GM23338 (cell line): ENCODE measurements at regions not wholly inside any gene's neighbourhood (a gene's known extent, or its start where the extent isn't known, plus 50 kb on each side); places are given as distances from the start of the nearest gene placed in this dataset.

Experiments used
- ATAC-seq: fragments of 200-7000 bp; cut with Tn5 transposase; 3 replicates; pipeline ENCODE4 v1.9.1; 2020
- DNase-seq: peaks from one replicate; pipeline ENCODE4 v3.0.0-alpha.2; 2015; ENCODE audit warnings: low spot score
- H2AFZ ChIP-seq: fragments of 200-600 bp; sonication (generic); 2 replicates; pipeline ENCODE4 v1.8.0; 2016; ENCODE audit warnings: antibody characterized with exemption, mild to moderate bottlenecking, moderate library complexity
- H3F3A ChIP-seq: fragments of 200-600 bp; sonication (generic); replicated peaks from 2 replicates; pipeline ENCODE4 v1.8.0; 2017; ENCODE audit warnings: antibody characterized with exemption, mixed run types, low read depth
- H3K27ac ChIP-seq: fragments of 200-600 bp; sonication (generic); 2 replicates; pipeline ENCODE4 v1.6.1; 2016; ENCODE audit warnings: low read depth
- H3K27me3 ChIP-seq: fragments of 200-600 bp; sonication (generic); 2 replicates; pipeline ENCODE4 v1.8.0; 2016; ENCODE audit warnings: mild to moderate bottlenecking, mixed run types, moderate library complexity; ENCODE audit not compliant: insufficient read depth
- H3K36me3 ChIP-seq: fragments of 200-600 bp; sonication (generic); 2 replicates; pipeline ENCODE4 v1.8.0; 2016; ENCODE audit warnings: mild to moderate bottlenecking; ENCODE audit not compliant: insufficient read depth
- H3K4me1 ChIP-seq: fragments of 200-600 bp; sonication (generic); 2 replicates; pipeline ENCODE4 v1.8.0; 2016; ENCODE audit warnings: mild to moderate bottlenecking, moderate library complexity; ENCODE audit not compliant: insufficient read depth
- H3K4me2 ChIP-seq: fragments of 200-600 bp; sonication (generic); 2 replicates; pipeline ENCODE4 v1.7.1; 2017; ENCODE audit warnings: mixed run types
- H3K4me3 ChIP-seq: fragments of 200-600 bp; sonication (generic); 2 replicates; pipeline ENCODE4 v1.6.1; 2016; ENCODE audit warnings: mixed run types
- H3K79me2 ChIP-seq: fragments of 200-600 bp; sonication (generic); replicated peaks from 2 replicates; pipeline ENCODE4 v1.8.0; 2017; ENCODE audit warnings: mild to moderate bottlenecking; ENCODE audit not compliant: insufficient read depth
- H3K9me2 ChIP-seq: fragments of 200-600 bp; sonication (generic); 2 replicates; pipeline ENCODE4 v1.8.0; 2017; ENCODE audit not compliant: insufficient read depth
- H4K20me1 ChIP-seq: fragments of 200-600 bp; sonication (generic); replicated peaks from 2 replicates; pipeline ENCODE4 v1.8.0; 2017; ENCODE audit warnings: mild to moderate bottlenecking; ENCODE audit not compliant: insufficient read depth
- H3K27ac Mint-ChIP-seq: 2 replicates; pipeline ENCODE4 v1.8.0; 2020; ENCODE audit warnings: inconsistent platforms, mild to moderate bottlenecking, moderate library complexity, mixed read lengths
- H3K27me3 Mint-ChIP-seq: 3 replicates; pipeline ENCODE4 v1.8.0; 2022; ENCODE audit warnings: low read depth, mild to moderate bottlenecking, moderate library complexity, mixed read lengths, inconsistent platforms; ENCODE audit not compliant: insufficient read depth, poor library complexity
- H3K36me3 Mint-ChIP-seq: 3 replicates; pipeline ENCODE4 v1.8.0; 2021; ENCODE audit warnings: low read depth, mild to moderate bottlenecking, inconsistent platforms, moderate library complexity, mixed read lengths
- H3K4me1 Mint-ChIP-seq: 3 replicates; pipeline ENCODE4 v1.8.0; 2020; ENCODE audit warnings: mild to moderate bottlenecking, inconsistent platforms, mixed read lengths
- H3K4me3 Mint-ChIP-seq: 3 replicates; pipeline ENCODE4 v1.8.0; 2021; ENCODE audit warnings: moderate library complexity, mild to moderate bottlenecking, inconsistent platforms, mixed read lengths
- H3K9me3 Mint-ChIP-seq: 3 replicates; pipeline ENCODE4 v1.8.0; 2020; ENCODE audit warnings: moderate library complexity, mild to moderate bottlenecking, inconsistent platforms, mixed read lengths
- CREB1 ChIP-seq: fragments of 250-450 bp; sonication (Bioruptor Pico); IDR thresholded peaks from 2 replicates; pipeline ENCODE4 v1.5.0; 2020; ENCODE audit warnings: low read depth, mild to moderate bottlenecking, moderate library complexity
- EZH2 ChIP-seq: fragments of 200-600 bp; sonication (generic); IDR thresholded peaks from one replicate; pipeline ENCODE4 v1.8.0; 2017; ENCODE audit warnings: antibody characterized with exemption, mild to moderate bottlenecking, low read depth; ENCODE audit not compliant: unreplicated experiment
- EZH2phosphoT487 ChIP-seq: fragments of 200-600 bp; sonication (generic); IDR thresholded peaks from one replicate; pipeline ENCODE4 v1.8.1; 2018; ENCODE audit warnings: antibody characterized with exemption; ENCODE audit not compliant: unreplicated experiment
- JUNB ChIP-seq: IDR thresholded peaks from one replicate; pipeline ENCODE4 v1.6.1; 2016; ENCODE audit warnings: antibody characterized with exemption; ENCODE audit not compliant: unreplicated experiment
- NANOG ChIP-seq: IDR thresholded peaks from 2 replicates; pipeline ENCODE4 v1.6.1; 2016; ENCODE audit warnings: antibody characterized with exemption, borderline replicate concordance
- POLR2AphosphoS5 ChIP-seq: IDR thresholded peaks from 2 replicates; pipeline ENCODE4 v1.6.1; 2016; ENCODE audit warnings: antibody characterized with exemption, low read depth
- STAT1 ChIP-seq: IDR thresholded peaks from one replicate; pipeline ENCODE4 v1.6.1; 2016; ENCODE audit warnings: antibody characterized with exemption; ENCODE audit not compliant: unreplicated experiment
- ZNF114 ChIP-seq: fragments of 250-450 bp; sonication (Bioruptor Pico); IDR thresholded peaks from 2 replicates; pipeline ENCODE4 v1.5.0; 2020; ENCODE audit warnings: mild to moderate bottlenecking, moderate library complexity
- TF ChIP-seq, protein P1 (sequence below): IDR thresholded peaks from 2 replicates; pipeline ENCODE4 v1.6.1; 2016; ENCODE audit warnings: antibody characterized with exemption
- TF ChIP-seq, protein P2 (sequence below), 2 experiments: fragments of 200-600 bp in 1 of 2; sonication (generic) in 1 of 2; conservative IDR thresholded peaks; 2 replicates each; pipeline versions ENCODE4 v1.5.1 to v1.6.1; 2016 to 2017; ENCODE audit warnings: antibody characterized with exemption in 2 of 2, low read depth in 2 of 2, mild to moderate bottlenecking in 2 of 2, moderate library complexity in 1 of 2
- TF ChIP-seq, protein P3 (sequence below): fragments of 250-450 bp; sonication (Bioruptor Pico); IDR thresholded peaks from 2 replicates; pipeline ENCODE4 v1.5.0; 2020; ENCODE audit warnings: mild to moderate bottlenecking, moderate library complexity

DNA sequence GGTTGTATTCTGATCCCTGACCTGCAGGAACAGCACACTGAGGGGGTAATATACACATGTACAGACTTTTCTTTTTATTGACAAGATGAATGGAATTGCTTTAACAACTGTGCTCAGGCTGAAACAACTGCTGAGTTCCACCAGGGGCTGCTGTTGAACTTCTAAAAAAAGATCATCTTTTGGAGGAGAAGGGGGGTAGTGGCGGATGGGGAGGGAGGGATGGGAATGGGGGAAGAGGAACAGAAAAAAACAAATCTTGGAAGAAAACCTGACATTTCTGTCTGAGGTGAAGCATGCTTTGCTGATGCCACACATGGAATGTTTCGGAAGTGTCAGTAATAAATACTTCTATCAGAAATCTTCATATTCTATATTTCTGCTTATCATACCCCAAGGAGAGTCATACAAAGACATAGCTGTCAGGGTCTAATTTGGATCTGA, 75.0 kb downstream of the RWDD3 start:
- no peak for TF ChIP-seq STAT1
- TF ChIP-seq, protein P1, sequence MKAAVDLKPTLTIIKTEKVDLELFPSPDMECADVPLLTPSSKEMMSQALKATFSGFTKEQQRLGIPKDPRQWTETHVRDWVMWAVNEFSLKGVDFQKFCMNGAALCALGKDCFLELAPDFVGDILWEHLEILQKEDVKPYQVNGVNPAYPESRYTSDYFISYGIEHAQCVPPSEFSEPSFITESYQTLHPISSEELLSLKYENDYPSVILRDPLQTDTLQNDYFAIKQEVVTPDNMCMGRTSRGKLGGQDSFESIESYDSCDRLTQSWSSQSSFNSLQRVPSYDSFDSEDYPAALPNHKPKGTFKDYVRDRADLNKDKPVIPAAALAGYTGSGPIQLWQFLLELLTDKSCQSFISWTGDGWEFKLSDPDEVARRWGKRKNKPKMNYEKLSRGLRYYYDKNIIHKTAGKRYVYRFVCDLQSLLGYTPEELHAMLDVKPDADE: no peak
- no peak for TF ChIP-seq CREB1 (CRISPR knock-in tag)
- no peak for TF ChIP-seq ZNF114
- TF ChIP-seq, protein P2, sequence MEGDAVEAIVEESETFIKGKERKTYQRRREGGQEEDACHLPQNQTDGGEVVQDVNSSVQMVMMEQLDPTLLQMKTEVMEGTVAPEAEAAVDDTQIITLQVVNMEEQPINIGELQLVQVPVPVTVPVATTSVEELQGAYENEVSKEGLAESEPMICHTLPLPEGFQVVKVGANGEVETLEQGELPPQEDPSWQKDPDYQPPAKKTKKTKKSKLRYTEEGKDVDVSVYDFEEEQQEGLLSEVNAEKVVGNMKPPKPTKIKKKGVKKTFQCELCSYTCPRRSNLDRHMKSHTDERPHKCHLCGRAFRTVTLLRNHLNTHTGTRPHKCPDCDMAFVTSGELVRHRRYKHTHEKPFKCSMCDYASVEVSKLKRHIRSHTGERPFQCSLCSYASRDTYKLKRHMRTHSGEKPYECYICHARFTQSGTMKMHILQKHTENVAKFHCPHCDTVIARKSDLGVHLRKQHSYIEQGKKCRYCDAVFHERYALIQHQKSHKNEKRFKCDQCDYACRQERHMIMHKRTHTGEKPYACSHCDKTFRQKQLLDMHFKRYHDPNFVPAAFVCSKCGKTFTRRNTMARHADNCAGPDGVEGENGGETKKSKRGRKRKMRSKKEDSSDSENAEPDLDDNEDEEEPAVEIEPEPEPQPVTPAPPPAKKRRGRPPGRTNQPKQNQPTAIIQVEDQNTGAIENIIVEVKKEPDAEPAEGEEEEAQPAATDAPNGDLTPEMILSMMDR (conservative IDR thresholded peaks at IDR 0.05; ENCODE audit: low read depth in 2 of 2): peak; percentile 80 to 93
- Mint-ChIP-seq H3K4me1 (peaks cover 28% of the 10 kb centered on the region), H3K36me3 (no peaks in the 10 kb centered on the region), H3K4me3 (no peak overlapping the region), H3K27ac (no peak overlapping the region), H3K9me3 (no peaks in the 10 kb centered on the region), H3K27me3 (peaks cover 2% of the 10 kb centered on the region)
- no peaks in the 10 kb centered on the region for H3K27me3 ChIP-seq
- no peak overlapping the region for H3K4me2 ChIP-seq
- H4K20me1 ChIP-seq: no peaks in the 10 kb centered on the region
- H3K36me3 ChIP-seq: no peaks in the 10 kb centered on the region
- H3K4me1 ChIP-seq: peaks cover 26% of the 10 kb centered on the region
- H3K27ac ChIP-seq: no peak overlapping the region
- H3K79me2 ChIP-seq: no peaks in the 10 kb centered on the region
- no peaks in the 10 kb centered on the region for H3F3A ChIP-seq
- ATAC-seq (peak; percentile 91), DNase-seq (peak; percentile 86)
- H3K4me3 ChIP-seq: no peak overlapping the region
- no peak overlapping the region; the same call in 1 of the 2 replicates for H2AFZ ChIP-seq
- no peaks in the 10 kb centered on the region for H3K9me2 ChIP-seq

DNA sequence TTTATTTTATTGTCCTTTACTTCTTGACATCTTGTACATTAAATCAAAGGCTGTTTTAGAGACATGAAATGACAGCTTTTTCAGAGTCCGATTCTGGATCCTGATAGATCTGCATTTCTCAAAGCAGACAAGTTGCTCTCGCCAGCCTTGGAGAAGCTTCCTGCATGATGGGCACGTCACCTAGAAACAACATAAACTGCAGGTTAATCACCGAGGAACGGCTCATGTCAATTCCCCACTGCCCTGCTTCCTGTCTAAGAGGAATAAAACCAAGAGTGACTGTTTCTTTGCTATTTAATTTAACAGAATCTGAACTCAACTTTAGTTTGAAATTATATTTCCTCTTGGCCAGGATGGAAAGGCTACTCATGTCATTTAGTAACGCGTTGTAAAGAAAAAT, 77.0 kb downstream of the RWDD3 start:
- Mint-ChIP-seq H3K4me1 (peaks cover 26% of the 10 kb centered on the region), H3K27ac (peak overlapping the region; percentile 12; the same call in 1 of the 2 replicates)
- TF ChIP-seq, protein P3, sequence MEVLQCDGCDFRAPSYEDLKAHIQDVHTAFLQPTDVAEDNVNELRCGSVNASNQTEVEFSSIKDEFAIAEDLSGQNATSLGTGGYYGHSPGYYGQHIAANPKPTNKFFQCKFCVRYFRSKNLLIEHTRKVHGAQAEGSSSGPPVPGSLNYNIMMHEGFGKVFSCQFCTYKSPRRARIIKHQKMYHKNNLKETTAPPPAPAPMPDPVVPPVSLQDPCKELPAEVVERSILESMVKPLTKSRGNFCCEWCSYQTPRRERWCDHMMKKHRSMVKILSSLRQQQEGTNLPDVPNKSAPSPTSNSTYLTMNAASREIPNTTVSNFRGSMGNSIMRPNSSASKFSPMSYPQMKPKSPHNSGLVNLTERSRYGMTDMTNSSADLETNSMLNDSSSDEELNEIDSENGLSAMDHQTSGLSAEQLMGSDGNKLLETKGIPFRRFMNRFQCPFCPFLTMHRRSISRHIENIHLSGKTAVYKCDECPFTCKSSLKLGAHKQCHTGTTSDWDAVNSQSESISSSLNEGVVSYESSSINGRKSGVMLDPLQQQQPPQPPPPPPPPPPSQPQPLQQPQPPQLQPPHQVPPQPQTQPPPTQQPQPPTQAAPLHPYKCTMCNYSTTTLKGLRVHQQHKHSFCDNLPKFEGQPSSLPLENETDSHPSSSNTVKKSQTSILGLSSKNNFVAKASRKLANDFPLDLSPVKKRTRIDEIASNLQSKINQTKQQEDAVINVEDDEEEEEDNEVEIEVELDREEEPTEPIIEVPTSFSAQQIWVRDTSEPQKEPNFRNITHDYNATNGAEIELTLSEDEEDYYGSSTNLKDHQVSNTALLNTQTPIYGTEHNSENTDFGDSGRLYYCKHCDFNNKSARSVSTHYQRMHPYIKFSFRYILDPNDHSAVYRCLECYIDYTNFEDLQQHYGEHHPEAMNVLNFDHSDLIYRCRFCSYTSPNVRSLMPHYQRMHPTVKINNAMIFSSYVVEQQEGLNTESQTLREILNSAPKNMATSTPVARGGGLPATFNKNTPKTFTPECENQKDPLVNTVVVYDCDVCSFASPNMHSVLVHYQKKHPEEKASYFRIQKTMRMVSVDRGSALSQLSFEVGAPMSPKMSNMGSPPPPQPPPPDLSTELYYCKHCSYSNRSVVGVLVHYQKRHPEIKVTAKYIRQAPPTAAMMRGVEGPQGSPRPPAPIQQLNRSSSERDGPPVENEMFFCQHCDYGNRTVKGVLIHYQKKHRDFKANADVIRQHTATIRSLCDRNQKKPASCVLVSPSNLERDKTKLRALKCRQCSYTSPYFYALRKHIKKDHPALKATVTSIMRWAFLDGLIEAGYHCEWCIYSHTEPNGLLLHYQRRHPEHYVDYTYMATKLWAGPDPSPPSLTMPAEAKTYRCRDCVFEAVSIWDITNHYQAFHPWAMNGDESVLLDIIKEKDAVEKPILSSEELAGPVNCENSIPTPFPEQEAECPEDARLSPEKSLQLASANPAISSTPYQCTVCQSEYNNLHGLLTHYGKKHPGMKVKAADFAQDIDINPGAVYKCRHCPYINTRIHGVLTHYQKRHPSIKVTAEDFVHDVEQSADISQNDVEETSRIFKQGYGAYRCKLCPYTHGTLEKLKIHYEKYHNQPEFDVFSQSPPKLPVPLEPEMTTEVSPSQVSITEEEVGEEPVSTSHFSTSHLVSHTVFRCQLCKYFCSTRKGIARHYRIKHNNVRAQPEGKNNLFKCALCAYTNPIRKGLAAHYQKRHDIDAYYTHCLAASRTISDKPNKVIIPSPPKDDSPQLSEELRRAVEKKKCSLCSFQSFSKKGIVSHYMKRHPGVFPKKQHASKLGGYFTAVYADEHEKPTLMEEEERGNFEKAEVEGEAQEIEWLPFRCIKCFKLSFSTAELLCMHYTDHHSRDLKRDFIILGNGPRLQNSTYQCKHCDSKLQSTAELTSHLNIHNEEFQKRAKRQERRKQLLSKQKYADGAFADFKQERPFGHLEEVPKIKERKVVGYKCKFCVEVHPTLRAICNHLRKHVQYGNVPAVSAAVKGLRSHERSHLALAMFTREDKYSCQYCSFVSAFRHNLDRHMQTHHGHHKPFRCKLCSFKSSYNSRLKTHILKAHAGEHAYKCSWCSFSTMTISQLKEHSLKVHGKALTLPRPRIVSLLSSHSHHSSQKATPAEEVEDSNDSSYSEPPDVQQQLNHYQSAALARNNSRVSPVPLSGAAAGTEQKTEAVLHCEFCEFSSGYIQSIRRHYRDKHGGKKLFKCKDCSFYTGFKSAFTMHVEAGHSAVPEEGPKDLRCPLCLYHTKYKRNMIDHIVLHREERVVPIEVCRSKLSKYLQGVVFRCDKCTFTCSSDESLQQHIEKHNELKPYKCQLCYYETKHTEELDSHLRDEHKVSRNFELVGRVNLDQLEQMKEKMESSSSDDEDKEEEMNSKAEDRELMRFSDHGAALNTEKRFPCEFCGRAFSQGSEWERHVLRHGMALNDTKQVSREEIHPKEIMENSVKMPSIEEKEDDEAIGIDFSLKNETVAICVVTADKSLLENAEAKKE: no peak
- TF ChIP-seq JUNB (no peak), ZNF114 (no peak), NANOG (no peak), POLR2AphosphoS5 (no peak), EZH2 (no peak), EZH2phosphoT487 (no peak), STAT1 (no peak)
- TF ChIP-seq, protein P2 (conservative IDR thresholded peaks at IDR 0.05; ENCODE audit: low read depth in 2 of 2): no peak

More for the DNA sequence above, 77.0 kb downstream of the RWDD3 start:
- Histone ChIP-seq H4K20me1 (no peaks in the 10 kb centered on the region), H3K27me3 (no peaks in the 10 kb centered on the region), H3K4me2 (no peak overlapping the region), H3K4me3 (no peak overlapping the region), H3K27ac (peak overlapping the region; percentile 7; the same call in 1 of the 2 replicates), H3K9me2 (peaks cover under 1% of the 10 kb centered on the region; the same call in 1 of the 2 replicates), H2AFZ (no peak overlapping the region), H3K79me2 (no peaks in the 10 kb centered on the region), H3K4me1 (peaks cover 26% of the 10 kb centered on the region), H3K36me3 (no peaks in the 10 kb centered on the region), H3F3A (no peaks in the 10 kb centered on the region)
- DNase-seq (no peak), ATAC-seq (no peak)
- Mint-ChIP-seq H3K4me3 (no peak overlapping the region), H3K36me3 (no peaks in the 10 kb centered on the region), H3K9me3 (no peaks in the 10 kb centered on the region), H3K27me3 (peaks cover 2% of the 10 kb centered on the region)
